NOMO-1 (cell line): ENCODE measurements at regions not wholly inside any gene's neighbourhood (a gene's known extent, or its start where the extent isn't known, plus 50 kb on each side); places are given as distances from the start of the nearest gene placed in this dataset.
"Not testable (repeated sequence)": the region's sequence is repeated elsewhere in the genome, so short reads cannot be mapped to it uniquely, and the experiment has no call there.

Experiments
- DNase-seq, 2 experiments: peaks; one replicate each; lab custom pipeline; 2025; ENCODE audit not compliant: unreplicated experiment in 2 of 2; lab: John Stamatoyannopoulos, UW

- no peak for DNase-seq
These were observed 195.5 kb upstream of the FBXL4 start for GRCh38 chr6:99143108-99143861.

GRCh38 chr6:99141906-99142305 is 194.2 kb upstream of the FBXL4 start:
- DNase-seq: not testable (repeated sequence)

GRCh38 chr6:99138445-99138844 is 190.7 kb upstream of the FBXL4 start:
- DNase-seq: no peak

GRCh38 chr6:99137314-99137713 is 189.6 kb upstream of the FBXL4 start:
- DNase-seq: no peak

DNA sequence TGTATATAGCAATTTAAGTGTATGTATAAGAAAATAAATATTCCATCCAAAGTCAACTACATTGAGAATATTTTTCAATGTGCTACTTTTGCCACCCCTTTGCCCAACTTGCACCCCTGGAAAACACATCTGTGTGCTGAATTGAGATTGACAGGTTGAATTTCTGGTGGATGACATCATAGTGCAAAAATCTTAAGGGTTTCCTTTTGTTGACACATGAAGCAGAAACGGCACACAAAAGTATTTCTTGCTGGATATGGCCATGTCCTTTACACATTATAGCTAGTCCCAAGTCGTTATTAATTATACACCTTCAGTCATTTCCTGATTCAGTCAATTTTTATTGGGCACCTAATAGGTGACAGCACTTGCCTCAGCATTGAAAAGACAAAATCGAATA is 188.7 kb upstream of the FBXL4 start:
- no peak for DNase-seq

DNA sequence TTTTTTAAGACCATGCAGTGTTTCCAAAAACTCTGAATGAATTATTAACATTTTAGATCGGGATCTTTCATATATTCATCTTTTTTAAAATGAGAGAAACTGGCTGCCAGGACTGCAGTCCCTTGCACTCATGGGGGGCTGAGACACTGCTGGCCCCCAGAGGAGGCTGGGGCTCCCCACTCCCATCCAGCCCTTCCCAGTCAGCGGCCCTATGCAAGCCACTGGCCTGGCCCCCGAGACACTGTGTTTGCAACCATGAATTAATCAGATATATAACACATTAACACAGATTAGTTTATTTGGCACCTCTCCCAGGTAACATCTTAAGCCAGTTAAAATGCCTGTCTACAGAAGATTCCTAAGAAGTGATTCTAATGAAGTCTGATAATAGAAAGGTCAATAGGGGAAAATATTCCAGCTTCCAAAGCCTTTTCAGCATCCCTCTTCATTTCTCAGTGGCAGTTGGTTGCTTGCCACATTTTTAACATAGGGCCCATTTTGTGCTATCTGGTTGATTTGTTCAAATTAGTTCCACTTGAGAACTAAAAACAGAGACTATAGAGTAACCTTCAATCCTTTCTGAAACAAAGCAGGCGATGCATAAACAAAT is 184.4 kb upstream of the FBXL4 start:
- DNase-seq: no peak

- DNase-seq: no peak
These were observed 183.4 kb upstream of the FBXL4 start for GRCh38 chr6:99130897-99131873.

DNA sequence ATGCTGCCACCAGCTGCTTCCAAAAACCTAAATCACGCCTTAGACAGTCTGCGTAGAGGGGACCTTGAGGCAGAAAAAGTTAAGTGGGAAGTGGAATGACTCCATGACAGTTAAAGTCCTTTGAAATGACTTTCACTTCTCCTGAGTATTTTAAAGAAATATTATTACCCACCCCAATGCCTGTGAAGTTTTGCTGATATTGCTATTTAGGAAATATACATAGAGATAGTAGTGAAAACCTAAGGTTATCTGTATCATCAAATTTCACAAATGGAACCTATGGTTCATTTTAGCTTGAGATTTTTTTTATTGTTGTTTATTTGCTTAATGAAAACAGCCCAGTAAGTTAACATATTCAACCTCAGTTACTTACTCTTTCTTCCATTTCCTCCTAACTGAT is 182.1 kb upstream of the FBXL4 start:
- no peak for DNase-seq

GRCh38 chr6:99121748-99122147 is 174.0 kb upstream of the FBXL4 start:
- DNase-seq: no peak

- no peak for DNase-seq
These were observed 172.9 kb upstream of the FBXL4 start for GRCh38 chr6:99120641-99121040.

DNA sequence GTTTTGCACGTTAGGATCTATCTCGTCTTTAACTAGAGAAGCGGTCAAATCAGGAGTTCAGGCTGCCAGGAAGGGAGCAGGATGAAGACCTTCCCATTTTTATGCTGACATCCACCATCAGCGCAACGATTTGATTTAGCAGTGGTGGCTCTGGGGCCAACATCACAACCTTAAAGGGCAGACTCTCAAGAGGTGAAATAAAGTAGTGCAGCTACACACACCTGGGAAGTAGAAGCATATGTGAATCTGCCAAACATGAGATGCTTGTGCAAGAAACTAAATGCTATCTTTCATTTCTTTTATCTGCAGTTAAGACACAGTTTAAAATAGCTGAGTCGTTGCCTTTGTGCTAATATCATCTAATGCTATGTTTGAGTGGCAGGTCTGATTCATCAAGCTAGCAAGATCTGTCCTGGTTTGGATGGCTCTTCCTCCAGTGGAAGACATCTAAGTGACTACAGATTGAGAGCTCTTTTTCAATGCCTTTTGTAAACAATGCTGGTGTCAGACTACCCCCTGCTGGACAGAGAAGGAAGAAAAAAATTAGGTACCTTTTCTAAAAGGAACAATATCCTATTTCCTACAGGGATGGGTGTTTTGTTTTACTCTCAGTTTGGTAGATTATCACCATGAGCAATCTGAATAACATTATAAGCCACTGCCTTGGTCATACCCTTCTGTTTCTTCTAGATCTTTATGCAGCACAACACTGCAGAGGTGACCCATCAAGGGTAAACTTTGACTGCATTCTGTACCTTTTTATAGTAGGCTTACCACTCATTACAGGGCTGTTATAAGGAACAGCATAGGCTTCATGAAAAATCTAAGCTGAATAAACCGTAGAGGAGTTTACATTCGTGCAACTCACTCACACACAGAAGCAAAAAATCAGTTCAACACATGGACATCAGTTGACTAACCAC is 171.6 kb upstream of the FBXL4 start:
- DNase-seq: peak in 1 of 2 experiments; percentile 39

- DNase-seq: no peak
These were observed 167.1 kb upstream of the FBXL4 start for GRCh38 chr6:99114769-99115406.

DNA sequence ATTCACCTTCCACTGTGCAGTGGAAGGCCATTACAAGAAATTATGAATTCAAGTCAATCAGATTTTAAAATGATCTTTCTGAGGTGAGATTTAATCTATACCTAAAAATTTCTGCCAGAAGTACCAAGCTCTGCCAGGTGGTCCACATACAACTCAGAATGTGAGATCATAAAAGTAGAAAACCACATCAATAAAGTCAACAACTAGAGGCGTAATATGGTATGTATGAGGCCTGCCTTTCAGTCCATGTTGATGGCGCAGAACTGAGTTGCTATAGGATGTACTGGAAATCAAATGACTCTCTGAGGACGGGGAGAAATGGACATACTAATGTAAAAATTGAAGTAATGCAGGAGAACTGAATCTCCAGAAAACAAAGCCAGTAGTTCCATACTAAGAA is 163.8 kb upstream of the FBXL4 start:
- no peak for DNase-seq

- DNase-seq: no peak
These were observed 162.3 kb upstream of the FBXL4 start for GRCh38 chr6:99110029-99110428.

DNA sequence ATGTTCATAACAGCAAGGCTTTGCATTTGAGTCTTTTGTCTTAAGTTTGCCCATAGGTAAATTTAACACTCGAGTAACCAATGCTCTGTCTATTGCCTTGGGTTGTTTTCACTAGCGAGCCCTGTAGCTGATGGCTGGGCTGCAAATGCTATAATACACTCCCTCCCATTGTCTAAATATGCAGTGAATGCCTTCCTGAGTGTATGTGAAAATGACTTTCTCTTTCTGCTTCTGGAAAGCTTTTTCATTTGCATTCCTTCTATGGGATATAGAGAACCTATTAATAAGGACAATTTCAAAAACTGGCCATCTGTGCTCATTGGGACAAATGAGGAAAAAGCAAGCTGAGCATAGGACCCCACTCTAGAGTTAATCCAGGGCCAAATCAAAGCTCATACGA is 156.5 kb upstream of the FBXL4 start:
- no peak for DNase-seq

GRCh38 chr6:99099243-99099642 is 151.5 kb upstream of the FBXL4 start:
- no peak for DNase-seq

GRCh38 chr6:99096170-99096569 is 148.4 kb upstream of the FBXL4 start:
- DNase-seq: no peak

DNA sequence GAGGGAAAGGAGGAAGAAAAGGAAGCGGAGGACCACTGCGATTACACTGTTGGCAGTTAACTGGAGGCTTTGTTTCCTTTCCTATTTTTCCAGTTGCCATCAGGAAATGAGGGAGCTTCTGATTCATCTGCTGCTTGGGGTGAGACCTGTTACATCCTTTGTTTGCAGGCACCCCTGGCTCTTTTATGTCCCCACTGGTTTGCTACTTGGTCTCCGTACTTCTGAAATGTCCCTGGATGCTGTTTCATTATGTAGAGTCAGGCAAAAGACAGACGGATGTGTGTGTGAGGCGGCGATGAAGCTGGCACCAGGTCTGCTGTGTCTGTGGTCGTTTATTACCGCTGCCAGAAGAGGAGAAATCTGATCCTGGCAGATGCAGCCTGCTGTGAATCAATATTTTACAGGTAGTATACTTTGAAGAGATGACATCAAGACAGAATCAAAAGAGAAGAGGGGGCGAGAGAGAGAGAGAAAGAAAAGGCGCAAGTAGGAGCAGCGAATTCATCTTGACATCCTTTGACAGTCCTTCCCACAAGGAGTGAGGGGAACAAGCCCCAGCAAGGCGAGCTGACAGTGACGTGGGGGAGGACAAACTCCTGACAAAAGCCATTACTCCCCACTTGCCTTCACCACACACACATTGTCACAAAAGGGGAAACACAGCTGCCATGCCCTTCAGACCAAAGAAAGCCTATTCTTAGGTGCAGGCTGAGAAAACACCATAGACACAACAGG is 145.9 kb upstream of the FBXL4 start:
- DNase-seq: no peak

DNA sequence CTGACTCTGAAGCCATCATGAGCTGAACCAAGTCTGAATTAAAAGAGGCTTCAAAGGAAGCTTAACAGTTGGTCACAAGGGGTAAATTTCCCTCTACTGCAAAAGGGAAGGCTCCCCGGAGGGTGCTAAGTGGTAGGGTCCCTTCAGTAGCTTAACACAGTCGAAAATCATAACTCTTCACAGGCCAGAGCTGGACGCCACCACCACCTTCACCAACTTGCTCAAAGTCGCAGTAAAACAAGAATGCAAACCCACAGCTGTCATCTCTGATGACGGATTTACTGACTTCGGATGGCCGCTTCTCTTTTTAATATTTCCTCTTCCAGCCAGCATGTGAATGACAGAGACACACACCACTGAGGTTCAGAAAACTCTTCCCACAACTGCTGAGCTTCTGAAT is 144.7 kb upstream of the FBXL4 start:
- DNase-seq: no peak
